Activated CD4-positive, alpha-beta T cell treated with anti-CD3 and anti-CD28 coated beads for 4 hours (primary cell): ENCODE measurements at regions not wholly inside any gene's neighbourhood (a gene's known extent, or its start where the extent isn't known, plus 50 kb on each side); places are given as distances from the start of the nearest gene placed in this dataset.

ENCODE experiments used
- DNase-seq, 2 donors: peaks; one replicate each; pipeline ENCODE4 v3.0.0-alpha.2; 2020

DNA sequence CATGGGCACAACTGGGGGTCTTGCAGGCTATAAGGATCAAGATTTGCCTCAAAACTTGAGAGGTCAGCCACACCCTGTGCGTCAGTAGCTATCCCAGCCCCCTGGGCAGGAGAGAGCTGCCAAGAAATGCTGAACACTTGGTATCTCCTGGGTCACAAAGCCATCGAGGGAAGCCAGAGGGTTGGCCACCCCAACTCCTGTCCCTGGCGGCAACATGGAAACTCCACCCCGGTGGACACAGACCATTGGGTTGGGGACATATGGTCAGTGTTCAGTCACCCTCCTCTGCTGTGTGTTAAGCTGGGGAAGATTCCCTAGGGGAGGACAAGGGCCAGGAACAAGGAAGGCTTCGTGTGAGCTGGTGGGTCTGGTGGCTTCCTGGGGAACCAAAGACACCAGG, 140.6 kb downstream of the C5orf15 start:
- no peak for DNase-seq

DNA sequence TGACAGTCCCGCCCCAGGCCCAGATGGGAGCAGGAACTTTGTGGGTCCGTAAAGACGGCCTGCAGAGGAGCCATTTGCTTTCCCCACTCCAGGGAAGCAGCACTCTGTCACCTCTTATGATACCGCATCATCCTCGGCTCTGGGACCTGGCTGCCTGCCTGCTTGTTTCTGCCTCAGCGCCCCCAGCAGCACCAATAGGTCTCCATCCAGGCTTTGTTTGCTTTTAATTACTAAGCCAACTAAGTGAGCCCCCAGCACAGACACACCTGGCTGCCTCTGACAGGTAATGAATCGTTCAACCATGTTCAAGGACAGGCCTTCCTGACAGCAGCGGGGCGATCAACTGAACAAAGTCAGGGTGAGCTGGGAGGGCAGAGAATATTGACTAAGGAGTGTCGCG, 141.4 kb downstream of the C5orf15 start:
- no peak for DNase-seq

DNA sequence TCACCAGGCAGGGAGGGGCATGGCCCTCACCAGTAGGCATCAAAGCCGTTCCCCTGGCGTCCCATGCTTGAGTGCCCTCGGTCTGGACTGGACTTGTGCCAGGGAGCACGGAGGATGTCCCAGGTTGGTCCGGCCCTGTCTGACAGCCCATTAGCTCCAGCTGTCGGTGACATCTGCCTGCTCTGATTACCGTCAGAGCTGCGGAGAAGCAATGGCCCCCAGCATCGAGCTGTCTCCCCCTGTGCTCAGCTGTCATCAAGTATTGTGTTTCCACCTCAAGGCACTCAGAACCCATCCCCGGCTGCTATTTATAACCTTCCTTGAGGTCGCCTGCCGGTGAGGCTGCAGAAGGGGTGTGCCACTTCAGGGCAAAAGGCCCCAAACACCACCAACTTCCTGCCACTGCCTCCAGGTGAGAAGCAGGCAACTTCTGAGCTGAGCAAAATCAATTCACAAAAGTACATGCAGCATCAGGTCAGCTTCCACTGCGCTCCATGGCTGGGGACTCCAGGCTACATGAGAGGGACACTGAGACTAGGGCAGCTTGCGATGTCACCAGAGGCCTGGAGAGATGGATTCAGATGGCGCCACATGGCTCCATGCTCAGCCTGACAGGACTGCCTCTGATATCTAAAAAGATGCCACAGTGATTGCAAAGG, 142.7 kb downstream of the C5orf15 start:
- no peak for DNase-seq

DNA sequence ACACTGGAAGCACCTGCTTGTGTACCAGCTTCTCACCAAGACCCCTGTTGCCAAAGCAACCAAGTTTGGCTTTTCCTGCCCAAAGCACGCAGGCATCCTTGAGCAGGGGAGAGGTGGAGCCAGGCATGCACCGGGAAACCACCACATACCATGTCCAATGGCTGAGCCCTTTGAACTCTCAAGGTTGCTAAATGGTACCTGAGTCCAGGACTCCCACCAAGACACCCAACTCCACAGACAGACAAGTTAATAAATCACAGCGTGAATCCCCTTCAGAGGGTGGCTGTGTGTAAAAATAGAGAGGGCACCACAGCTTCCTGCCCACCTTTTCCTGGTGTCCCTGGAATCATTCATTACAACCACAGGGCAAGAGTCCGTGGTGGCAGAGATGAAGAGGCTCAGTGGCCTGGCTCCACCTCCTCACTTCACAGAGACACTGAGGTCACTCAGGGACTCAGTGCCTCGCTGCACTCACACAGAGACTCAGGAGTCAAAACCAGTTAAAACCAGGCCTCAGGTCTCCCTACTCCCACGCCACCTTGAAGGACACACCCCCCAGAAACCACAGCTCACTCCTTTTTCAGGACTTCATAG, 143.7 kb downstream of the C5orf15 start:
- DNase-seq = no peak

DNA sequence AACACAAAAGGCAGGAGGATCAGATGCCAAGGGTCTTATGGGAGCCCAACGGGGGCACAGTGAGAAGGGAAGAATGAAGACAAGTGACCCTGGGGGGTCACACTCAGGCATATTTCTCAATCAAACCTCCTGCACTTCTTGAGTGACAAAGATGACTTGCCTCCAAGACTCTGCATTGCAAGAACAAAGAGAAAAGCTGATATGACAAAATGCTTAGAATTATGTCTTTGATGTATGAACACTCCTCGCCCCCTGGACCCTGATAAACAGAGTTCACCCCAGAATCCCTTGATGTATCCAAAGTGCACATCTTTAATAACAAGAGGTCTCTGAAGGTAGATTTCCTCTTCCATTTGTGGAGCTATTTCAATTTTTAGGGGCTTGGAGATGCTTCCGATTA, 146.5 kb downstream of the C5orf15 start:
- no peak for DNase-seq

DNA sequence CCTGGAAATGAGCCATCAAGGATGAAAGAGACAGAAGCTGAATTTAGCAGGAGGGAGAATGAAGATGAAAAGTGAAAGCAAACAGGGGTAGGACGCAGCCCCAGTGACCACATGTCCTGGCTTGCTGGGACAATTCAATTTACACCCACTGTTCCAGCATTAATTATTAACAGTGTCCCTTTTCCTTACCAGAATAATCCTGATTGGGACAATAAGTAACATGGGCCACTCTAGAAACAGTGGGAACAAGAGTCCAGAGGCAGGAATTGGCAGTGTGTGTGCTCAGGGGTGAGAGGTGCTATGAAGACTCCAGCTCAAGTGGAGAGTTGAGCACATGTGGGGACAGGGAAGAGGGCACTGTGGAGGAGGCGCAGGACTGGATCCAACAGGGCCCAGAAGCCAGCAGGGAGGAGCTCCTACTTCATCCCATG, 147.1 kb downstream of the C5orf15 start:
- no peak for DNase-seq

DNA sequence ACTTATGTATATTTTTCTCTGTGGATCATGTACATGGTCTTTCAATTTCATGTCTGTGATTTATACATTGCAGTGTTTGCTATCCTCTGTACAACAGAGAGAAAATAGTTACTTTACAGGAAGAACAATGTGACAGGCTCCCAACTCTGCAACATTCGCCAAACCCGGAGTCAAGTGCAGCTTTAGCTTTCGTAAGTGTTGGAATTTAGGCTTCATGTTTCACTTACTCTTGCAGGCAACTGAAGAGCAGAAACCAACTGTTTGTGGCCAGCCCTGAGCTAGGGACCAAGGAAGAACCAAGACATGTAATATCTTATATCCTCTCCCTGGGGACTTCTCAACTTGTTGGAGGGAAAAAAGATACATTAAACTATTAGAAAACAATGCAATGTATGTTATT, 147.9 kb downstream of the C5orf15 start:
- DNase-seq = no peak

DNA sequence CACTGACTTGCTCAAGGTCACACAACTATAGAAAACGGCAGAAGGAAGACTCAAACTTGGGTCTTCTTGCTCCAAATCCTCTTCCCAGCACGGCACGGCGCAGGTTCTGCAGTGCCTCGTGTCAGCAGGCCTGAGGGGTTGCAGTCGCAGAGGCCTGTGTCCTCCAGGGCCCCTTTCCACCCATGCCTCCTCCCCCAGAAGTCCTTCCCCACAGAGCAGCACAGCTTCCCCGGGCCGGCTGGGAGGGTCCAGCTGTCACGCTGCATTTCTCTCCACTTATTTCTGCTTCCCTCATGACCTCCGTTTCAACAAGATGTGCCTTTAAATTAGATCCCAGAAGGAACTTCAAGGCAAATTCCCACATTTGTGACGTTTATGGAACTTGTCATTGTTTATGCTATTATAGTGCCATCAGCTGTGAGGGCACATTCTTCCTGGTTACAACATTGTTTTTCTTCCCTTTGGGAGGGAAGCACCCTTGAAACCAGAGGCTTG, 148.4 kb downstream of the C5orf15 start:
- no peak for DNase-seq

DNA sequence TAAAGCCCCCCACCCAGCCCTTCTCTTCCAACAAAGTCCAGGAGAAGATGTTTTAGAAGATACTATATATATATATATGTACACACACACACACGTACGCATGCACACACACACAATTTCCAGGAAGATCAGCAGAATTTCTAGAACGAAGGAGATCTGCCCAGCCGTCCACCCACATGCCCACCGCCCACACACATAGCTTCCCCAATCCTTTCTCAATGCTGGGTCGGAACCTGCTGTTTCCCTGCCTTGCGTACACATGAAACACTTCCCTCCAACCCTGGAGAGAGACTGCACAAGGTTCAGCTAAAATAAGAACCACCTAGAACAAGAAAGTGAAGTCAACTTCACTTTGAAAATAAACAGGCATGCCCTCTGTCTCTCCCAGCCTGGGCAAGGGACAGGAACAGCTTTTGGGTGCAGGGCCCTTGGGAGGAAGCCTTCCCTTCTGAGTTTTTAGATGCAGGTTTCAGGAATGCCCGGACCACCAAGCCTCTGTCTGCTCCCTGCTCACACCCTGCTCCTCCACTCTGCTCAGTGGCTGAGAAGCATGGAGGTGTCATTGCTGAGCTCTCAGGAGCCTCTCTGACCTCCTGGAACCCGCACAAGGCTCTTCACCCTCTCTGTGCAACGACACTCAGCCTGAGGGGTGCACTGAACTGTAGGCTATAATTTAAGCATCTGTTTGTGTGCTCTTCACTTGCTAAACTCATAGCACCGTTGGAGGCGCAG, 149.4 kb downstream of the C5orf15 start:
- DNase-seq = no peak

DNA sequence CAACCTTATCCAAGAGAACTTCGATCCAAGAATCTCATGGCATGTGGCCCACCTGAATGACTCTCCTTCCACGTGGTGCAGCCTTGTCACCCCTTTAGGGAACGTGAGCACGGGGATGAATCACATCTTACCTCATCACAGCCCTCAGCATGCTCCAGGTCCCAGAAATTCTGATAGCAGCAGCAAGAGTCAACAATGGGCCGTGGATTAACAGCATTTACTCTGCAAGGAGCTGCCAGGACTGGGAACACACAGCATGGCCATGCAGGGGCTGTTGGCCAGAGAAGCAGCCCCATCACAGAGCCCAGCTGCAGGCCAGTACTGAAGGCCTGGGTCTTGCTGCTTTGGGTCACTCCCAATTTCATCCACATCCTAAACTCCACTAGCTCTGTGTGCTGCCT, 150.4 kb downstream of the C5orf15 start:
- no peak for DNase-seq

DNA sequence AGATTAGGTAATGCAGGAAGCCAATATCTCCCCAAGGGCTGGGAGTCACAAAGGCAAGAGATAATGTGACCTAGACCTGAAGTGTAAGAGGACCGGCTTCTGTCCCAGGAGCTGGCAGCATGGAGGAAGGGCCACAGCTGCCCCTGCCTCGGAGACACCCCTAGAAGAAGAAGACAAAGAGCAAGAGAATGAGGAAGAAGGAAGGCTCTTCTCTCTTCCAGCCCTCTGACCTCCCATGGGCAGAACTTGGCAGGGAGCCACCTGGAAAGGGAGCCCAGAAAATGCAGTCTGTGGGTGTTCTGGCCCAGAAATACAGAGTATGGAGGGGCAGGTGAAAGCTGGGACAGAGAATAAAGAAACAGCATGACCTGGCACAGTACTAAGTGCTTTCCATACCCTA, 151.0 kb downstream of the C5orf15 start:
- DNase-seq = no peak

DNA sequence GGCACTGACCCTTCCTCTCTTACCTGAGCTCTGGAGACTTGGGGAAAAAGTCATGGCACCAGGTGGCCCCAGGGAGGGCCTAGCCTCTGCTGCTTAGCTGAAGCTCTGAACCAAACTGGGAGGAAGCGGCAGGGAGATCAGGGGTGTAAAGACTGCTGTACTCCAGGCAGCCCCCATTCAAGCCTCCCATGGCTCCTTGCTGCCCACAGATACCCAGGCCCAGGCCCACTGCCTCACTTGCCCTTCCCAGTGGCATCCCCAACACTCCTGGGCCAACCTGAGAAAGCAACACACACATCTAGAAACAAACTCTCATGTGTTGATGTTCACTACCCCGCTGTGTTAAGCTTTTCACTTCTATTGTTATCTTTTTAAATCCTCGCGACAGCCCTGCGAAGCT, 151.6 kb downstream of the C5orf15 start:
- no peak for DNase-seq

DNA sequence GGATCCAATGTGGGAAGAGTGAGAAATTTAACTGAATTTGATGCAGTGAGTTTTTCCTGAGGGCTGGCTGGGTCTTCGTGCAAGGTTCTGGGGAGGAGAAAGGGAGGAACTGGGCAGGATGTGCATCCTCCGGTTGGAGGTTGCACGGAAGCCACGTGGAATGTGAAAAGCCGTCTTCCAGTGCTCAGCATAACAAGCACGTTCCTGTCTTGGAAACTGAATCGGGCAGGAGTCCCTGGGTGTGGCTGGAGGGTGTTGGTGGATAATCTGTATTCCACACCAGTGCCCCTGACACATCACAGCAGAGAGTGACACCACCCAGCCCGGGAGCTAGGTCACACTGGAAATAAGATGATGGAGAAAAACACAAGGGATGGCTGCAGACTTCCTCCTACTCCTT, 154.3 kb downstream of the C5orf15 start:
- DNase-seq = no peak

DNA sequence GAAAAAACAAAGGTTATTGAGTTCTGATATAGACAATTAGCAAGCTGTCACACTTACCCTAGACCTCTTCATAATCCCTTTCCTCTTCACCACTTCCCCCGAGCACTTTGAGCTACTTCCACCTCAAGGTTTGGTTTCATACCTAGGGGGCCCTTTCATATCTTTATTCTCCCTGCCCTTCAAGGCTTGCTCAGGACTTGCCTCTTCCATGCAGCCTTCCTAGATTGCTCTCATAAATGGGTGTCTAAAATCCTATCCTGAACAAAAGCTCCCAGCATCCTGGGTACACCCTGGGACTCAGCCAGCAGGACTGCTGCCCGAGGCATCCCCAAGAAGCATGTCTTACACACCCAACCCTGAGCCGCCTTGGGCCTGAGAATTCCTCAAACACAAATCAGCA, 157.3 kb downstream of the C5orf15 start:
- no peak for DNase-seq

DNA sequence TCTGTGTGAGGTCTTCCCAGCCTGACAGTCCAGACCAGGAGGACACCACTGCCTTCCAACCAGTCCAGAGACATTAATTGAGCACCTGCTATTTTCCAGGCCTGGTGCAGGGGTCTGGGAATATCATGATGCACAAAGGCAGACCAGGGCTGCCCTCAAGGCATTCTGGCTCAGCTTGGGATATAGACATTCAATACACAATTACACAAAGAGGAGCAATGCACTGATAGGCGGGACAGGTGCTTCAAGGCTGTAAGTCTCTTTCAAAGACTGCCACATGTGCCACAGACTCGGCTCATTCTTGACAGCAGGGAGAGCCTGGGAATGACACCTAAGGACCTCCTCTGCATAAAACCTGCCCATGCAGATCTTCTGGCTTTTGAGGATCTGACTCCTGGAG, 158.6 kb downstream of the C5orf15 start:
- DNase-seq = no peak

DNA sequence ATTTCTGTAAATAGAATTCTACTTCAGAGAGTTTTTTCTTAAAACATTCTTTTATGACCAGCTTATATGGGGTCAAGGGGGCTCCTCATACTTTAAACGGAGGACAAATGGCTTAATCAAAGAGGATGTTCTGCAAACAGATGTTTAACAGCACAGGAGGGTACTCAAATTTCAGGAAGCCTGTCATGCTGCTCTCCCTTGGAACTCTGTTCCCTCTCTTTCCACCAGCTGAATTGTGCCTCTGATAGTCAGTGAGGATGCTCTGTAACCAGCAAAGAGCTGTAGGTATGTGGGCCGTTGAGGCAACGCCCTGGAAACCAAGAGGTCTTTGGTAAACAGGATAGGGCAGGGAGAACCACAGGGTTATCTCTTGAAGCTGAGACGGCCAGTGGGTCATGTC, 161.1 kb downstream of the C5orf15 start:
- DNase-seq = no peak

DNA sequence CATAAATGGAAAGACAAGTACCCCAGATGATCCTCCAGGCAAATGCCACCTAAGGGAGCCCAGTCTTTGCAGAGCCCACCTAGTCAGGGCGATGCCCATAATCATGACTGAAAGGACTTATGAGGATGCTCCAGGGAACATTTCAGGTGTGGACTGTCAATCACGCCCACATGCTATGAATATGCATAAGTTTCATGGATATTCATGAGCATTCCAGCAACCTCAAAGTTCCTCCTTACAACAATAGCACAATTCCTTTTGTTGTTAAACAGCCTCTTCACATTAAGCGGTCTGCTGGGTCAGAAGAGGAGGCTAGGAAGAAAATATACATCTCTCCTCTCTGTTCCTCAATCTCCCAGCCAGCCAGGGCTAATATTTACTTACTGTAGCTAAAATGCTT, 161.6 kb downstream of the C5orf15 start:
- DNase-seq = no peak

DNA sequence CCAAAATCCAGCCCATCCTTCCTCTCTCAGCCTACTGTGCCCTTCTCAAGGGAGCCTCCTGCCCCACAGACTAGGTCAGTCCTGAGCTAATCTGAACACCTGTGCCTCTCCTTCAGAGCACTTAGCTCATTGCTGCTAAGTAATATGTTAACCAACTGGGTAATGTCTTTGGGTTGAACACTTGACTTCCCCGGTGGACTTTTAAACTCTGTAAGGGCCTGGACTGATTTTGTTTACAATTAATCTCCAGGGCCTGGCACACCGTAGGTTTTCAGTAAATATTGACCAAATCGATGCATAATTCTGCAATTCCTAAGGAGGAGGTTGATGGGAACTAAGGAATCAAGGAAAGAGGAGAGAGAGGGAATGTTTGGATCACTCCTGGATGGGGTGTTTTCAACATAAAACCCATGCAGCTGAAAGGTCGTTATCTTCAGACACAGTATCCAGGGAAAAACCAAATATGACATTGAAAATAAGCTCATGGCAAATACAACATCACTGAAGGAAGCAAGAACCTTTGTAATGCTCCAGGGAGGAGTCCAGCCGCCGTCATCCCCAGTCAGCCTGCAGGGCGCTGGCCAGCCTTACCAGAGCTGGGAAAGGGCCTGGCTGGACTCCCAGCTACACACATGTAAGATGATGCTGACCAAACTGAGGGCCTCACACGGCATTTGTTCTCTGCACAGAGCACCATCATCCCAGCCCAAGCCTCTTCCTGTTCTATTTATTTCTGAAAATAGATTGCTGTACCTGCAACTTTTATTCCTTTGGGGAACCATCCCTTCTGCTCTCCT, 166.3 kb downstream of the C5orf15 start:
- no peak for DNase-seq

DNA sequence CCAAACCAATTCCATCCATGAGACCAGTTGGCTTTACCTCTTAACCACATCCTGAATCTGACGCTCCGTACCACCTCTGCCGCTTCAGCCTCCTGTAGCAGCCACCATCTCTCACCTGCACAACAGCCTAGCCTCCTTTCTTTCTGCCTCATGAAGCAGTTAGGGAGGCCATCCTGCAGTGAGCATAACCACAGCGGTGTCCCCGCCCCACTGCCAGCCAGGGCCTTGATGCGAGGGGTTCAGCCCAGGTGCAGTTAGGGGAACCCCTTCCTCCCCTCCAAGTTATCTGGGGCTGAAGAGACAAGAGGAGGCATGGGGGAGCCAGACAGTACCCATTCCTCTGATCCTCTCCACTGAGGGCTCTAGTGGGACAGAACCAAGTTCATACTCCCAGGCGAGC, 167.0 kb downstream of the C5orf15 start:
- no peak for DNase-seq

DNA sequence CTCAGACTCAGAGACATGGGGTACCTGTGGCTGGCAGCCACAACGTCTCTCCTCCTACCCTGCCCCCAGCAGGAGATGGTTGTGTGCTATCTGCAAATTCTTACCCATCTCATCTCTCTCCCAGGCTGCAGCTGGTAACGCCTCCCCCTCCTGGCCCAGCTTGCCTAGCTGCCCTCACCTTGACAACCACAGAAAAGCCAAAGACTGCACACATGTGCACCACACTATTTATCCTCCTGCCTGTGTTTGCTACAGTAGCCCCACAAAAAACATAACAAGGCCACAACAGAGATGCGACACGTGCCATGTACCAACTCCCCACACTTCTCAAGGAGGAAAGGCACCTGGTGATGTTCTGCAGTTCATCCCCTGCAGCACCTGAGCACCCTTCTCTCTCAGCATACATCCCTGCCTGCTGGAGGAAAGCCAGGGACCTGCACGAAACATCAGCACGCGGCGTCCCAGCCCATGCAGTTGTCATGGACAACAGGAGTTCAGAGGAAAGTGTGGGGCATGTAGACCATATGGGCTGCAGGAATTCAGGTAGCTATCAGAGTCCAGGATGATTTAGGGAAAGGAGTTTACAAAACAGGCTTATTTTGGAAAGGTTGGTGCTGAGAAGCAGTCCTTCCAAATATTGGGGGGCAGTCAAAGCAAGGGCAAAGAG, 168.7 kb downstream of the C5orf15 start:
- DNase-seq = no peak

DNA sequence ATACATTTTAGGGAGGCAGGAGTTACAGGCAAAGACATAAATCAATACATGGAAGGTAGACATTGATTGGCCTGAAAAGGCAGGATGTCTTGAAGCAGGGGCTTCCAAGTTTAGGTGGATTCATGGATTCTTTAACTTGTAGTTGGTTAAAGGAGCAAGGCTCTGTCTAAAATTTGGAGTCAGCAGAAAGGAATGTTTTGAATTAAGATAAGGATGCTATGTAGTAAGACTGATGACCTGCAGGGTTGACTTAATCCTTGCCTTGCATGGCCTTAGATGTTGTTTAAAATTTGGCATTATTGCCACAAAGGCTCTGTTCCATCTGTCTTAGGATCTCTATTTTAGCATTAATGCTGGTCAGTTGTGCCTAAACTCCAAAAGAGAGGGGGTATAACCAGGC, 171.3 kb downstream of the C5orf15 start:
- no peak for DNase-seq

DNA sequence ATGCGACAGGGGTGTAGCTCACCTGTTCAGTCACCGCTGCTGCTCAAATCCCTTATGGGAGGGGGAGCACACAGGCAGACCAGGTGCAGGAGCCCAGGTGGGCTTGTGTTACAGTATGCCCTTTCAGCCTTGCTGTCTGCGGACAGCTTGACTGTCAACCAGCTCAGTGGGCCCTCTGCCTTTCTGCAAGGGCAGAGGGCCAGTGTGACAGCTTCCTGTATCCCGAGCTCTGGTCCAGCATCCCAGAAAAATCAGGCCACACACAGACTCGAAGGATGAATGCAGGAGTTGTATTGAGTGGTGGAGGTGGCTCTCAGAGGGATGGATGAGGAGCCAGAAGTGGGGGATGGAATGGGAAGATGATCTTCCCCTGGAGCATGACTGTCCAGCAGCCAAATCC, 172.2 kb downstream of the C5orf15 start:
- DNase-seq = no peak
